Activated CD8-positive, alpha-beta T cell treated with anti-CD3 and anti-CD28 coated beads for 36 hours (primary cell): ENCODE measurements at regions not wholly inside any gene's neighbourhood (a gene's known extent, or its start where the extent isn't known, plus 50 kb on each side); places are given as distances from the start of the nearest gene placed in this dataset.

Source experiments
- ATAC-seq: fragments of 200-7000 bp; cut with Tn5 transposase; one replicate; pipeline ENCODE4 v1.10.0; 2021; ENCODE audit warnings: mild to moderate bottlenecking, moderate library complexity
- CTCF ChIA-PET: fragments of 350-600 bp; sonication (Branson Sonifier 250); formaldehyde crosslinking; loops from one replicate; lab custom pipeline; 2021; ENCODE audit warnings: antibody characterized with exemption; lab: Charles Lee
- POLR2A ChIA-PET: fragments of 350-600 bp; sonication (Branson Sonifier 250); formaldehyde crosslinking; loops from one replicate; lab custom pipeline; 2021; ENCODE audit warnings: antibody characterized with exemption; lab: Charles Lee
- DNase-seq: peaks from one replicate; pipeline ENCODE4 v3.0.0-alpha.2; 2020
- H3K27ac Mint-ChIP-seq: one replicate; pipeline ENCODE4 v1.8.0; 2021; ENCODE audit warnings: mild to moderate bottlenecking, mixed read lengths
- H3K27me3 Mint-ChIP-seq: one replicate; pipeline ENCODE4 v1.8.0; 2021; ENCODE audit warnings: mixed read lengths
- H3K36me3 Mint-ChIP-seq: one replicate; pipeline ENCODE4 v1.8.0; 2021; ENCODE audit warnings: low read depth, mixed read lengths
- H3K4me1 Mint-ChIP-seq: one replicate; pipeline ENCODE4 v1.8.0; 2021; ENCODE audit warnings: low read depth, mixed read lengths
- H3K4me3 Mint-ChIP-seq: one replicate; pipeline ENCODE4 v1.8.0; 2021; ENCODE audit warnings: mild to moderate bottlenecking, moderate library complexity, mixed read lengths
- H3K9me3 Mint-ChIP-seq: one replicate; pipeline ENCODE4 v1.8.0; 2021; ENCODE audit warnings: mixed read lengths
- CTCF ChIP-seq: fragments of 200-600 bp; IDR thresholded peaks from one replicate; pipeline ENCODE4 v1.8.0; 2022; ENCODE audit warnings: antibody characterized with exemption, mild to moderate bottlenecking
- intact Hi-C: fragments of 100-400 bp; cut with micrococcal nuclease; formaldehyde crosslinking; loops from one replicate; pipeline ENCODE4 v1.10.0; 2022

- ATAC-seq (no peak), DNase-seq (no peak)
- H3K27ac Mint-ChIP-seq, result no peak overlapping the region
- H3K4me3 Mint-ChIP-seq, result no peak overlapping the region
- H3K9me3 Mint-ChIP-seq, result no peaks in the 10 kb centered on the region
- H3K4me1 Mint-ChIP-seq, result no peaks in the 10 kb centered on the region
- no peaks in the 10 kb centered on the region for H3K36me3 Mint-ChIP-seq
- ChIA-PET CTCF (no interaction called here), POLR2A (no interaction called here)
- intact Hi-C loops, result no loop called here
- no peak for TF ChIP-seq CTCF
- peaks cover 3% of the 10 kb centered on the region for H3K27me3 Mint-ChIP-seq
These were observed 112.1 kb upstream of the ARL4C start for GRCh38 chr2:234608946-234609345.

- Mint-ChIP-seq H3K36me3 (no peaks in the 10 kb centered on the region), H3K9me3 (no peaks in the 10 kb centered on the region), H3K27ac (no peak overlapping the region), H3K4me3 (no peak overlapping the region), H3K27me3 (peaks cover 5% of the 10 kb centered on the region), H3K4me1 (no peaks in the 10 kb centered on the region)
- no peak for ATAC-seq
- no peak for DNase-seq
- no peak for TF ChIP-seq CTCF
- CTCF ChIA-PET, result no interaction called here
- POLR2A ChIA-PET, result no interaction called here
- intact Hi-C loops, result no loop called here
These were observed 110.8 kb upstream of the ARL4C start for GRCh38 chr2:234607691-234608090.

- Mint-ChIP-seq H3K27ac (no peak overlapping the region), H3K4me1 (no peaks in the 10 kb centered on the region), H3K27me3 (peaks cover 5% of the 10 kb centered on the region), H3K36me3 (no peaks in the 10 kb centered on the region), H3K4me3 (no peak overlapping the region), H3K9me3 (no peaks in the 10 kb centered on the region)
- DNase-seq (no peak), ATAC-seq (no peak)
- TF ChIP-seq CTCF, result no peak
- intact Hi-C loops, result no loop called here
- POLR2A ChIA-PET, result no interaction called here
- CTCF ChIA-PET, result no interaction called here
These were observed 110.0 kb upstream of the ARL4C start for GRCh38 chr2:234606896-234607295.

GRCh38 chr2:234603619-234604018 lies 106.7 kb upstream of the ARL4C start:
- DNase-seq (no peak), ATAC-seq (no peak)
- POLR2A ChIA-PET, result no interaction called here
- Mint-ChIP-seq H3K27me3 (peaks cover 6% of the 10 kb centered on the region), H3K9me3 (no peaks in the 10 kb centered on the region), H3K4me3 (no peak overlapping the region), H3K27ac (no peak overlapping the region), H3K4me1 (no peaks in the 10 kb centered on the region), H3K36me3 (no peaks in the 10 kb centered on the region)
- TF ChIP-seq CTCF, result no peak
- intact Hi-C loops, result no loop called here
- CTCF ChIA-PET, result interaction anchor here (2.0 kb wide), 1 partner anchor 8 kb away, joined by 8 read pairs; no protein-coding TSS in a partner anchor

- Mint-ChIP-seq H3K4me1 (no peaks in the 10 kb centered on the region), H3K27me3 (peaks cover 8% of the 10 kb centered on the region), H3K4me3 (no peak overlapping the region), H3K9me3 (no peaks in the 10 kb centered on the region), H3K27ac (no peak overlapping the region), H3K36me3 (no peaks in the 10 kb centered on the region)
- intact Hi-C loops, result no loop called here
- TF ChIP-seq CTCF, result no peak
- POLR2A ChIA-PET, result no interaction called here
- DNase-seq, result no peak
- CTCF ChIA-PET, result no interaction called here
- ATAC-seq, result no peak
These were observed 104.3 kb upstream of the ARL4C start for GRCh38 chr2:234601213-234601612.
